HepG2 (cell line): ENCODE measurements at regions not wholly inside any gene's neighbourhood (a gene's known extent, or its start where the extent isn't known, plus 50 kb on each side); places are given as distances from the start of the nearest gene placed in this dataset.

Experiments used
- BCLAF1 ChIP-seq: fragments of 450-650 bp; IDR thresholded peaks from 2 replicates; pipeline ENCODE4 v1.6.1; 2017; ENCODE audit warnings: mild to moderate bottlenecking
- CREM ChIP-seq, 2 experiments: sonication (generic) in 1 of 2; formaldehyde crosslinking in 1 of 2; IDR thresholded peaks; 2 replicates each; pipeline versions ENCODE4 v1.4.0 to v1.6.1; 2016 to 2020; ENCODE audit warnings: antibody characterized with exemption in 1 of 2, mild to moderate bottlenecking in 1 of 2, missing genetic modification reagents in 1 of 2
- DMTF1 ChIP-seq: sonication (generic); formaldehyde crosslinking; IDR thresholded peaks from 2 replicates; pipeline ENCODE4 v1.4.0; 2020; ENCODE audit warnings: mild to moderate bottlenecking, missing genetic modification reagents
- ESRRA ChIP-seq: sonication (generic); formaldehyde crosslinking; IDR thresholded peaks from 2 replicates; pipeline ENCODE4 v1.5.1; 2020; ENCODE audit warnings: mild to moderate bottlenecking, low read depth, missing genetic modification reagents
- NR1H2 ChIP-seq: sonication (generic); formaldehyde crosslinking; IDR thresholded peaks from 2 replicates; pipeline ENCODE4 v1.8.1; 2022; ENCODE audit warnings: low read depth, missing genetic modification reagents, borderline replicate concordance
- POLR2A ChIP-seq, 2 experiments: IDR thresholded peaks; 2 replicates each; pipeline ENCODE4 v1.6.1; 2011; ENCODE audit warnings: low read depth in 2 of 2, low read length in 2 of 2, mild to moderate bottlenecking in 1 of 2, moderate library complexity in 1 of 2; ENCODE audit not compliant: insufficient read depth in 1 of 2
- RARG ChIP-seq: sonication (generic); formaldehyde crosslinking; IDR thresholded peaks from 2 replicates; pipeline ENCODE4 v1.4.0; 2020; ENCODE audit warnings: low read depth, mild to moderate bottlenecking, missing genetic modification reagents
- ZBTB42 ChIP-seq: sonication (generic); formaldehyde crosslinking; IDR thresholded peaks from 2 replicates; pipeline ENCODE4 v1.5.0; 2020; ENCODE audit warnings: mild to moderate bottlenecking, missing genetic modification reagents
- ZNF234 ChIP-seq: sonication (generic); formaldehyde crosslinking; conservative IDR thresholded peaks from 2 replicates; pipeline ENCODE4 v1.5.1; 2020; ENCODE audit warnings: mild to moderate bottlenecking, missing genetic modification reagents
- ZSCAN29 ChIP-seq: sonication (generic); formaldehyde crosslinking; conservative IDR thresholded peaks from 2 replicates; pipeline ENCODE4 v1.4.0; 2020; ENCODE audit warnings: mild to moderate bottlenecking, missing genetic modification reagents

- TF ChIP-seq ZSCAN29 (CRISPR knock-in tag) (no peak), CREM (IDR thresholded peaks at IDR 0.05) (no peak), CREM (CRISPR knock-in tag; IDR thresholded peaks at IDR 0.05) (no peak), ZBTB42 (CRISPR knock-in tag) (no peak), DMTF1 (CRISPR knock-in tag) (no peak), POLR2A (IDR thresholded peaks at IDR 0.05; ENCODE audit: insufficient read depth in 1 of 2, low read depth in 2 of 2, low read length in 2 of 2) (no peak), BCLAF1 (no peak), NR1H2 (CRISPR knock-in tag) (no peak), ESRRA (CRISPR knock-in tag) (no peak), RARG (no peak), ZNF234 (CRISPR knock-in tag) (no peak)
Observed at GRCh38 chr9:23596913-23597634, 229.0 kb downstream of the ELAVL2 start.
